ENCODE measurements at regions not wholly inside any gene's neighbourhood (a gene's known extent, or its start where the extent isn't known, plus 50 kb on each side); places are given as distances from the start of the nearest gene placed in this dataset.

DNA sequence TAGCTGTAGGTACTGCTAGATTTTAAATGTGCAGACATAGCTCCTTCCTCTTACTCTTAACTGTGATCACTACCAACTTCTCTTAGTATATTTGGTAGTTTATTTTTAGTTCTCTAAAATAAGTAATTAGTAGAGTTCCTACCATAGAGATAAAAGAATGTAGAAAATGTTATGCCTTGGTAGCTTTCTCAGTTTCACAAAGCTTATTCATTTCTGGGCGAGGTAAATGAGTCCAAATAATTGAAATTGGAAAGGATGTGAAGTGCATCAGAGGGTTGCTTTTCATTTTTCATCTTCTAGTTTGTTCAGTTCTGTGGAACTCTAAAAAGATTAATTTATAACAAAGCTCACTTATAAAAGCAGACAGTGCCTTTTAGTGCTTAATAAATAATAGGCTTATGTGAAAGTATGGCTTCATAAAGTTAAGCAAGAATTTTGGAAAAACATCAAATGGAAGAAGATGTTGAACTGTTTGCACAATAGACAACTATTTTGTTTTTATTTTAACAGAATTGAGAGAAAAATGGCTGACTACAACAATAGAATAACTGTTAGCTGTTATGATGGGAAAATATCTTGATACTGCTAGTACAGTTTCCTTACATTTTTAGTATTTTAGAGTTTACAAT, 303.7 kb downstream of the UTRN start:
- WGBS, 2 experiments (ENCODE audit: insufficient coverage in 2 of 2) = no CpG with 5 or more reads among the region's 1 CpG
- no peaks in the 10 kb centered on the region for H3K4me1 ChIP-seq (ENCODE audit: control insufficient read depth, insufficient read depth, low read length, poor library complexity, severe bottlenecking)

DNA sequence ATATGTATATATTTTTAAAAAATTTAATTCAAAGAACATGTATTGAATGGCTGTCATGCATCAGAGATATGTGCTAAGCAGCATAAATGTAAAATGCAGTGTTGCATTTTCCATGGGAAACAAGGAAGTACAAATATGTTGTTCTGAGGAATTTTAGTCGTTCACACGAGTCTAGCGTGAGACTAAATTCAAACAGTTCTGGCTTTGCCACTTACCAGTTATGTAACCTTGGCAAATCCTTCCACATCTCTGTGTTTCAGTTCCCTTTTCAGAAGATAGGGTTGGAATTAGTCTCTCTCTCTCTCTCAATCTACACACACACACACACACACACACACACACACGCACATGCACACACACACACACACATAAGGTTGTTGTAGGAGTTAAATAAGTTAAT, 305.4 kb downstream of the UTRN start:
- no peak overlapping the region for H3K4me3 ChIP-seq (ENCODE audit: extremely low read depth, insufficient read depth, low read length, poor library complexity, severe bottlenecking)
- no peaks in the 10 kb centered on the region for H3K36me3 ChIP-seq (ENCODE audit: control insufficient read depth, insufficient read depth, low read length)
- no peak overlapping the region for H3K27ac ChIP-seq (ENCODE audit: low read depth, low read length, severe bottlenecking)
- H3K9me3 ChIP-seq (ENCODE audit: control insufficient read depth, low read length) = no peaks in the 10 kb centered on the region
- no peaks in the 10 kb centered on the region for H3K4me1 ChIP-seq (ENCODE audit: control insufficient read depth, insufficient read depth, low read length, poor library complexity, severe bottlenecking)
- WGBS, 2 experiments (ENCODE audit: insufficient coverage in 2 of 2) = 96 to 100% methylated on average over 2 to 3 of the region's 4 CpGs

More for the DNA sequence above, 303.7 kb downstream of the UTRN start:
- no peaks in the 10 kb centered on the region for H3K9me3 ChIP-seq (ENCODE audit: control insufficient read depth, low read length)
- H3K4me3 ChIP-seq (ENCODE audit: extremely low read depth, insufficient read depth, low read length, poor library complexity, severe bottlenecking) = no peak overlapping the region
- no peaks in the 10 kb centered on the region for H3K36me3 ChIP-seq (ENCODE audit: control insufficient read depth, insufficient read depth, low read length)
- H3K27ac ChIP-seq (ENCODE audit: low read depth, low read length, severe bottlenecking) = no peak overlapping the region

DNA sequence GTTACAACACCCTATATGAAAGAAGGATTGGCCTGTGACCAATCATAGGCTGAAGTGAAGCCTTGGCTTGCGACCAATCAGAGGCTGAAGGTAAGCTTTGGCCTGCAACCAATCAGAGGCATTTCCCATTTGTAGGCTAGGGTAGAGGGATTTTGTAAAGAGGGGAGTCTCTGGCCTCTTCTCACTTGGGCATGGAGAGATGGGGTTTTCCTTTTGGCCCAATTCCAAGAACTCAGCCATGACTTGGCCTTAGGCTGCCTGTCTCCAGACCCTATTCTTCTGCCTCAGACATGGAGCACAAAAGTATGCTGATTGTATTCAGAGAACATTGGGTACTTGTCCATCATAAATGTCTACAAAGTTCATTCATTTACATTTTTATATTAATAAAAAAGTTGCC, 308.3 kb downstream of the UTRN start:
- Histone ChIP-seq H3K36me3 (ENCODE audit: control insufficient read depth, insufficient read depth, low read length) (no peaks in the 10 kb centered on the region), H3K4me3 (ENCODE audit: extremely low read depth, insufficient read depth, low read length, poor library complexity, severe bottlenecking) (no peak overlapping the region), H3K27ac (ENCODE audit: low read depth, low read length, severe bottlenecking) (no peak overlapping the region), H3K4me1 (ENCODE audit: control insufficient read depth, insufficient read depth, low read length, poor library complexity, severe bottlenecking) (no peaks in the 10 kb centered on the region), H3K9me3 (ENCODE audit: control insufficient read depth, low read length) (no peaks in the 10 kb centered on the region)
- 90% methylated on average over 1 of the region's 1 CpG; no CpG with 5 or more reads in 1 of the 2 experiments for WGBS, 2 experiments (ENCODE audit: insufficient coverage in 2 of 2)

DNA sequence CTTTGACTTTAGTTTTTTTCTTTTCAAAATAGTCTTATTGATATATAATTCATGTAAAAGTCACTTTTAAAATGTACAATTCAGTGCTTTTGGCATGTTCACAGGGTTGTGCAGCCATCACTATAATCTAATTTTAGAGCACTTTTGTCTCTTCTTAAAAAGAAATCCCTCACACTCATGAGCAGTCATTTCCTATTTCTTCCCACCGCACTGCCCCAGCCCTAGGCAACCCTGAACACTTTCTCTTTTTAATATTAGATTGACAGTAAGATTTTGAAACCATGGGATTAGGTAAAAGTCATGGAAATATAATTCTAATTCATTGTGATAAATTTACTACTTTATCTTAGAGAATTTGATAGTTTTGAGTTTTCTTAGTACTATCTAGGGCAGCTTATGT, 309.4 kb downstream of the UTRN start:
- no peak overlapping the region for H3K4me3 ChIP-seq (ENCODE audit: extremely low read depth, insufficient read depth, low read length, poor library complexity, severe bottlenecking)
- H3K9me3 ChIP-seq (ENCODE audit: control insufficient read depth, low read length) = no peaks in the 10 kb centered on the region
- no peaks in the 10 kb centered on the region for H3K4me1 ChIP-seq (ENCODE audit: control insufficient read depth, insufficient read depth, low read length, poor library complexity, severe bottlenecking)
- WGBS, 2 experiments (ENCODE audit: insufficient coverage in 2 of 2) = no CpG with 5 or more reads among the region's 1 CpG
- H3K27ac ChIP-seq (ENCODE audit: low read depth, low read length, severe bottlenecking) = no peak overlapping the region
- H3K36me3 ChIP-seq (ENCODE audit: control insufficient read depth, insufficient read depth, low read length) = no peaks in the 10 kb centered on the region

DNA sequence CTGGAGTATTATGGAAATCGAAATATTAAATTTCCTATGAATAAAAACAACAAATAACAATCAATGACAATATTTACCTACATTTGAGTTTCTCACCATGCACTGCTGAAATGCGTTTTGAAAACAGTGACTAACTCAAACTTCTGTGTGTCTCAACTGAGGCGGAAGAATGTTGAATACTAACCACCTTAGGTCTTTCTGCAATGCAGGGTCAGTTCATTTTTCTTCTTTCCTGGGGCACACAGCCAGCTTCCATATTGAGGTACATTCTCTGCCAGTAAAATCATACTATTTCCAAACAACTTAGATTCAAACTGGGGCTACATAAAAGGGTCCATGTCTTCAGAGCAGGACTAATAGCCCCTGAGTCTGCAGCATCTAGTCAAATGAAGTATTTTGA, 310.1 kb downstream of the UTRN start:
- Histone ChIP-seq H3K36me3 (ENCODE audit: control insufficient read depth, insufficient read depth, low read length) (no peaks in the 10 kb centered on the region), H3K4me3 (ENCODE audit: extremely low read depth, insufficient read depth, low read length, poor library complexity, severe bottlenecking) (no peak overlapping the region), H3K9me3 (ENCODE audit: control insufficient read depth, low read length) (peaks cover 4% of the 10 kb centered on the region), H3K4me1 (ENCODE audit: control insufficient read depth, insufficient read depth, low read length, poor library complexity, severe bottlenecking) (no peaks in the 10 kb centered on the region), H3K27ac (ENCODE audit: low read depth, low read length, severe bottlenecking) (no peak overlapping the region)
- 95 to 100% methylated on average over 2 of the region's 3 CpGs for WGBS, 2 experiments (ENCODE audit: insufficient coverage in 2 of 2)

DNA sequence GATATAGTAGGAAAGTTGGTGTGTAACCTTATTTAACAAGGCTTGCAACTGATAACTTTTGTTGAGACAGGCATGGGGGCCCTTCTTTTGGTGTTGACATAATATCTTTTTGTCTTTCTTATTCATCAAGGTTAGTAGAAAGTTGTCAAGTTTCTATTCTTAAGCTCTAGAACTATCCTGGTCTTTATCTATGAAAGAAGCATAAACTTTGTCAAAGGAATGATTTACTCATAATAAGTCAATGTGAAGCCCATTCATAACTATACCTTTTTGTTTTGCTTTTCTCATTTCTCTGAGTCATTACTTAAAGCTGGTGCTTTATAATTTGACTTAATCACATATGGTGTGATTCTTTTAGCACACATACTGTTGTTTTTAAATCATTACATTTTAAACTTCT, 312.4 kb downstream of the UTRN start:
- Histone ChIP-seq H3K36me3 (ENCODE audit: control insufficient read depth, insufficient read depth, low read length) (no peaks in the 10 kb centered on the region), H3K4me3 (ENCODE audit: extremely low read depth, insufficient read depth, low read length, poor library complexity, severe bottlenecking) (no peak overlapping the region), H3K4me1 (ENCODE audit: control insufficient read depth, insufficient read depth, low read length, poor library complexity, severe bottlenecking) (no peaks in the 10 kb centered on the region), H3K9me3 (ENCODE audit: control insufficient read depth, low read length) (peaks cover 13% of the 10 kb centered on the region), H3K27ac (ENCODE audit: low read depth, low read length, severe bottlenecking) (no peak overlapping the region)

DNA sequence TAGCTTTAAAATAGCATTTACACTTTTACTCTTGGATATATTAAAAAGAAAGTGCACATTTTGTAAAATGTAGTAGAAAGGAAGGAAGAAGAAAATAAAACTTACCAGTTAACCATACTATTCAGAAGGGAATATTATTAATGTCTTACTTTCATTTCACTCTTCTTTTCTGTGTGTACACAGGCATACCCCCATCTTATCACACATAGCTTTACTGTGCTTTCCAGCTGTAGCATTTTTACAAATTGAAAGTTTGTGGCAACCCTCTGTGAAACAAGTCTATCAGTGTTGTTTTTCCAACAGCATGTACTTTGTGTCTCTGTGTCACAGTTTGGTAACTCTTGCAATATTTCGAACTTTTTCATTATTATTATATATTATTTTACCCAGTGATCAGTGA, 314.5 kb downstream of the UTRN start:
- peaks cover 13% of the 10 kb centered on the region for H3K9me3 ChIP-seq (ENCODE audit: control insufficient read depth, low read length)
- H3K27ac ChIP-seq (ENCODE audit: low read depth, low read length, severe bottlenecking) = no peak overlapping the region
- no CpG with 5 or more reads among the region's 1 CpG for WGBS, 2 experiments (ENCODE audit: insufficient coverage in 2 of 2)
- H3K4me3 ChIP-seq (ENCODE audit: extremely low read depth, insufficient read depth, low read length, poor library complexity, severe bottlenecking) = no peak overlapping the region
- H3K4me1 ChIP-seq (ENCODE audit: control insufficient read depth, insufficient read depth, low read length, poor library complexity, severe bottlenecking) = no peaks in the 10 kb centered on the region
- no peaks in the 10 kb centered on the region for H3K36me3 ChIP-seq (ENCODE audit: control insufficient read depth, insufficient read depth, low read length)

DNA sequence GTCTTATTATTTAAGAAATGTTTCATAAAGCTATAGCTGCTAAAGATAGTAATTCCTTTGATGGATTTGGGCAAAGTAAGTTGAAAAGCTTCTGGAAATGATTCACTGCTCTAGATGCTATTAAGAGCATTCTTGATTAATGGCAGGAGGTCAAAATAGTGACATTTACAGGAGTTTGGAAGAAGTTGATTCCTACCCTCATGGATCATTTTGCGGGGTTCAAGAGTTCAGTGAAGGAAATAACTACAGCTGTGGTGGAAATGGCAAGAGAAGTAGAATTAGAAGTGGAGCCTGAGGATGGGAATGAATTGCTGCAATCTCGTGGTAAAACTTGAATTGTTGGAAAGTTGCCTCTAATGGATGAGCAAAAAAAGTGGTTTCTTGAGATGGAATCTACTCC, 316.1 kb downstream of the UTRN start:
- 90 to 91% methylated on average over 2 of the region's 2 CpGs for WGBS, 2 experiments (ENCODE audit: insufficient coverage in 2 of 2)
- Histone ChIP-seq H3K4me3 (ENCODE audit: extremely low read depth, insufficient read depth, low read length, poor library complexity, severe bottlenecking) (no peak overlapping the region), H3K36me3 (ENCODE audit: control insufficient read depth, insufficient read depth, low read length) (no peaks in the 10 kb centered on the region), H3K9me3 (ENCODE audit: control insufficient read depth, low read length) (peaks cover 13% of the 10 kb centered on the region), H3K4me1 (ENCODE audit: control insufficient read depth, insufficient read depth, low read length, poor library complexity, severe bottlenecking) (no peaks in the 10 kb centered on the region), H3K27ac (ENCODE audit: low read depth, low read length, severe bottlenecking) (no peak overlapping the region)

GRCh38 chr6:144602523-144603180, 317.5 kb downstream of the UTRN start:
- Histone ChIP-seq H3K9me3 (ENCODE audit: control insufficient read depth, low read length) (peaks cover 13% of the 10 kb centered on the region), H3K36me3 (ENCODE audit: control insufficient read depth, insufficient read depth, low read length) (no peaks in the 10 kb centered on the region), H3K27ac (ENCODE audit: low read depth, low read length, severe bottlenecking) (no peak overlapping the region), H3K4me1 (ENCODE audit: control insufficient read depth, insufficient read depth, low read length, poor library complexity, severe bottlenecking) (no peaks in the 10 kb centered on the region), H3K4me3 (ENCODE audit: extremely low read depth, insufficient read depth, low read length, poor library complexity, severe bottlenecking) (no peak overlapping the region)
- WGBS, 2 experiments (ENCODE audit: insufficient coverage in 2 of 2) = 100% methylated on average over 1 of the region's 3 CpGs; no CpG with 5 or more reads in 1 of the 2 experiments

DNA sequence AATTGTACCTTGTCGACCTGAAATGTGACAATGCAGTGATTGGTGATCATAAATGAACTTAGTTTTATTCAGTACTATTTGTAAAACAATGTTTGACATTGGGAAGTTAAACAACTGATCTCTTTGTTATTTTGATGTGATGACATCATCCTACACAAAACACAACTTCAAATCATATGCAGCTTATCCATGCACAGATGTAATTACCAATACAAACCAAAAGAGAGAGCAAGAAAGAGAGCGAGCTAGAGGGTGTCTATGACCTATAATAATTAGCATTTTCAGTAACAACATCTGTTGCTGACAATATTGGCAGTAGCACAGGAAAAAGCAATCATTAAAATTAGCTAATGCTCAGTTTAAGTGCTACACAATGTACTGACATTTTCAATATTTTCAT, 320.9 kb downstream of the UTRN start:
- H3K9me3 ChIP-seq (ENCODE audit: control insufficient read depth, low read length) = peaks cover 2% of the 10 kb centered on the region
- no peak overlapping the region for H3K4me3 ChIP-seq (ENCODE audit: extremely low read depth, insufficient read depth, low read length, poor library complexity, severe bottlenecking)
- WGBS, 2 experiments (ENCODE audit: insufficient coverage in 2 of 2) = no CpG with 5 or more reads among the region's 2 CpGs
- no peaks in the 10 kb centered on the region for H3K4me1 ChIP-seq (ENCODE audit: control insufficient read depth, insufficient read depth, low read length, poor library complexity, severe bottlenecking)
- H3K36me3 ChIP-seq (ENCODE audit: control insufficient read depth, insufficient read depth, low read length) = no peaks in the 10 kb centered on the region
- no peak overlapping the region for H3K27ac ChIP-seq (ENCODE audit: low read depth, low read length, severe bottlenecking)

GRCh38 chr6:144607998-144608735, 323.0 kb downstream of the UTRN start:
- Histone ChIP-seq H3K4me1 (ENCODE audit: control insufficient read depth, insufficient read depth, low read length, poor library complexity, severe bottlenecking) (no peaks in the 10 kb centered on the region), H3K36me3 (ENCODE audit: control insufficient read depth, insufficient read depth, low read length) (no peaks in the 10 kb centered on the region), H3K4me3 (ENCODE audit: extremely low read depth, insufficient read depth, low read length, poor library complexity, severe bottlenecking) (no peak overlapping the region), H3K9me3 (ENCODE audit: control insufficient read depth, low read length) (no peaks in the 10 kb centered on the region), H3K27ac (ENCODE audit: low read depth, low read length, severe bottlenecking) (no peak overlapping the region)
- no CpG with 5 or more reads among the region's 5 CpGs for WGBS, 2 experiments (ENCODE audit: insufficient coverage in 2 of 2)
